Stimulated activated naive CD4-positive, alpha-beta T cell treated with Interleukin-2 at 50 U/mL for 16 hours (primary cell): ENCODE measurements at regions not wholly inside any gene's neighbourhood (a gene's known extent, or its start where the extent isn't known, plus 50 kb on each side); places are given as distances from the start of the nearest gene placed in this dataset.
"Not testable (repeated sequence)": the region's sequence is repeated elsewhere in the genome, so short reads cannot be mapped to it uniquely, and the experiment has no call there.

Experiments used
- DNase-seq: peaks from one replicate; lab custom pipeline; 2025; lab: John Stamatoyannopoulos, UW

- no peak for DNase-seq
Measured at GRCh38 chr2:146598791-146599190, 1246.0 kb upstream of the ACVR2A start.

- DNase-seq: no peak
Measured at GRCh38 chr2:146597291-146597690, 1247.5 kb upstream of the ACVR2A start.

- DNase-seq: no peak
Measured at GRCh38 chr2:146591908-146592307, 1252.9 kb upstream of the ACVR2A start.

- no peak for DNase-seq
Measured at GRCh38 chr2:146587291-146587713, 1257.5 kb upstream of the ACVR2A start.

- DNase-seq: no peak
Measured at GRCh38 chr2:146584316-146584715, 1260.5 kb upstream of the ACVR2A start.

- no peak for DNase-seq
Measured at GRCh38 chr2:146579147-146579930, 1265.5 kb upstream of the ACVR2A start.

- no peak for DNase-seq
Measured at GRCh38 chr2:146576339-146577111, 1268.3 kb upstream of the ACVR2A start.

- no peak for DNase-seq
Measured at GRCh38 chr2:146572598-146572997, 1272.2 kb upstream of the ACVR2A start.

- no peak for DNase-seq
Measured at GRCh38 chr2:146561996-146562395, 1282.8 kb upstream of the ACVR2A start.

GRCh38 chr2:146547236-146547635, 1297.6 kb upstream of the ACVR2A start:
- DNase-seq: no peak

- no peak for DNase-seq
Measured at GRCh38 chr2:146544701-146545100, 1300.1 kb upstream of the ACVR2A start.

GRCh38 chr2:146541896-146542295, 1302.9 kb upstream of the ACVR2A start:
- DNase-seq: no peak

GRCh38 chr2:146540271-146540932, 1304.4 kb upstream of the ACVR2A start:
- DNase-seq: no peak

GRCh38 chr2:146539739-146540138, 1305.1 kb upstream of the ACVR2A start:
- DNase-seq: not testable (repeated sequence)

- no peak for DNase-seq
Measured at GRCh38 chr2:146537477-146537876, 1307.4 kb upstream of the ACVR2A start.

GRCh38 chr2:146532509-146533147, 1312.2 kb upstream of the ACVR2A start:
- DNase-seq: no peak

GRCh38 chr2:146532009-146532408, 1312.8 kb upstream of the ACVR2A start:
- DNase-seq: no peak

GRCh38 chr2:146530886-146531285, 1313.9 kb upstream of the ACVR2A start:
- no peak for DNase-seq

- no peak for DNase-seq
Measured at GRCh38 chr2:146527166-146527565, 1317.7 kb upstream of the ACVR2A start.

- no peak for DNase-seq
Measured at GRCh38 chr2:146523196-146523595, 1321.6 kb upstream of the ACVR2A start.

- DNase-seq: no peak
Measured at GRCh38 chr2:146506851-146507250, 1338.0 kb upstream of the ACVR2A start.

GRCh38 chr2:146503366-146503765, 1341.5 kb upstream of the ACVR2A start:
- no peak for DNase-seq
